ENCODE measurements at regions not wholly inside any gene's neighbourhood (a gene's known extent, or its start where the extent isn't known, plus 50 kb on each side); places are given as distances from the start of the nearest gene placed in this dataset.

DNA sequence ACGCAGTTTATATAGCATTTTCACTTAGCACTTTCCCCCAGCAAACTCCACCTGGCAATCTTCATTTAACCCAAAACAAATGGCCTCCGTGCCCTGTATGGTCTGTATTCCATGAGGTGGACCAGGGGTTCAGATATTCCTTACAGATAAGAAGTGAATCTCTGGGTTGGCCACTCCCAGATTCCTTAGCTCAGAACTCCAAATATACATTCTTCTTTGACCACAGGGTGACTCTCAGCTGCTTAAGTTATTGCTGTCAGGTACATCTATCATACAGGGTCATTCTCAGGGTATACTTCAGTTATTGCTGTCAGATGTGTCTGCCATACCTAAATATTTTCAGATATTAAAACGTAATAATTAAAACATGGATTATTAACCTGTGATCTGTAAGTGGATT lies 229.8 kb downstream of the TBL1XR1 start:
- TF ChIP-seq, protein P1, sequence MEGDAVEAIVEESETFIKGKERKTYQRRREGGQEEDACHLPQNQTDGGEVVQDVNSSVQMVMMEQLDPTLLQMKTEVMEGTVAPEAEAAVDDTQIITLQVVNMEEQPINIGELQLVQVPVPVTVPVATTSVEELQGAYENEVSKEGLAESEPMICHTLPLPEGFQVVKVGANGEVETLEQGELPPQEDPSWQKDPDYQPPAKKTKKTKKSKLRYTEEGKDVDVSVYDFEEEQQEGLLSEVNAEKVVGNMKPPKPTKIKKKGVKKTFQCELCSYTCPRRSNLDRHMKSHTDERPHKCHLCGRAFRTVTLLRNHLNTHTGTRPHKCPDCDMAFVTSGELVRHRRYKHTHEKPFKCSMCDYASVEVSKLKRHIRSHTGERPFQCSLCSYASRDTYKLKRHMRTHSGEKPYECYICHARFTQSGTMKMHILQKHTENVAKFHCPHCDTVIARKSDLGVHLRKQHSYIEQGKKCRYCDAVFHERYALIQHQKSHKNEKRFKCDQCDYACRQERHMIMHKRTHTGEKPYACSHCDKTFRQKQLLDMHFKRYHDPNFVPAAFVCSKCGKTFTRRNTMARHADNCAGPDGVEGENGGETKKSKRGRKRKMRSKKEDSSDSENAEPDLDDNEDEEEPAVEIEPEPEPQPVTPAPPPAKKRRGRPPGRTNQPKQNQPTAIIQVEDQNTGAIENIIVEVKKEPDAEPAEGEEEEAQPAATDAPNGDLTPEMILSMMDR (IDR thresholded peaks at IDR 0.05; ENCODE audit: borderline replicate concordance, extremely low read depth, low read length, poor library complexity, severe bottlenecking), result no peak
- TF ChIP-seq EZH2 (IDR thresholded peaks at IDR 0.05; ENCODE audit: borderline replicate concordance, low read depth, low read length, severe bottlenecking), result no peak
